WTC11 (cell line): ENCODE measurements at regions not wholly inside any gene's neighbourhood (a gene's known extent, or its start where the extent isn't known, plus 50 kb on each side); places are given as distances from the start of the nearest gene placed in this dataset.

ENCODE experiments used
- ATAC-seq: fragments of 200-7000 bp; cut with Tn5 transposase; 2 replicates; pipeline ENCODE4 v1.10.0; 2021; ENCODE audit warnings: mild to moderate bottlenecking, moderate library complexity
- CTCF ChIA-PET: fragments of 300-600 bp; sonication (Branson Sonifier 250); formaldehyde crosslinking; loops from one replicate; lab custom pipeline; 2021; ENCODE audit warnings: antibody characterized with exemption; lab: Charles Lee
- POLR2A ChIA-PET: fragments of 350-600 bp; sonication (Branson Sonifier 250); formaldehyde crosslinking; loops from one replicate; lab custom pipeline; 2021; ENCODE audit warnings: antibody characterized with exemption; lab: Charles Lee
- DNase-seq: peaks from one replicate; pipeline ENCODE4 v3.0.0; 2021; ENCODE audit warnings: low spot score
- H3K27ac Mint-ChIP-seq: 2 replicates; pipeline ENCODE4 v1.8.0; 2021; ENCODE audit warnings: mixed read lengths
- H3K27me3 Mint-ChIP-seq: 2 replicates; pipeline ENCODE4 v1.8.0; 2021; ENCODE audit warnings: low read depth, mild to moderate bottlenecking, moderate library complexity, mixed read lengths
- H3K36me3 Mint-ChIP-seq: 2 replicates; pipeline ENCODE4 v1.8.0; 2021; ENCODE audit warnings: mixed read lengths
- H3K4me1 Mint-ChIP-seq: 2 replicates; pipeline ENCODE4 v1.8.0; 2022; ENCODE audit warnings: mixed read lengths
- H3K4me3 Mint-ChIP-seq: 2 replicates; pipeline ENCODE4 v1.8.0; 2021; ENCODE audit warnings: mild to moderate bottlenecking, moderate library complexity, mixed read lengths
- H3K9me3 Mint-ChIP-seq: 2 replicates; pipeline ENCODE4 v1.8.0; 2021; ENCODE audit warnings: mixed read lengths
- CBFB ChIP-seq: sonication (generic); formaldehyde crosslinking; IDR thresholded peaks from 2 replicates; pipeline ENCODE4 v1.8.1; 2022; ENCODE audit warnings: mild to moderate bottlenecking, low read depth, missing genetic modification reagents
- GRHL2 ChIP-seq: fragments of 250-450 bp; sonication (Bioruptor Pico); IDR thresholded peaks from 2 replicates; pipeline ENCODE4 v1.8.0; 2022; ENCODE audit warnings: mild to moderate bottlenecking, moderate library complexity; ENCODE audit not compliant: insufficient replicate concordance, severe bottlenecking
- GTF2I ChIP-seq: fragments of 250-450 bp; sonication (Bioruptor Pico); conservative IDR thresholded peaks from 2 replicates; pipeline ENCODE4 v1.4.0; 2021; ENCODE audit warnings: mild to moderate bottlenecking
- SP1 ChIP-seq: sonication (generic); formaldehyde crosslinking; conservative IDR thresholded peaks from 2 replicates; pipeline ENCODE4 v1.8.1; 2022; ENCODE audit warnings: missing genetic modification reagents
- TEAD4 ChIP-seq: sonication (generic); formaldehyde crosslinking; IDR thresholded peaks from 2 replicates; pipeline ENCODE4 v1.8.0; 2022; ENCODE audit warnings: mild to moderate bottlenecking, missing genetic modification reagents
- ZNF232 ChIP-seq: sonication (generic); formaldehyde crosslinking; IDR thresholded peaks from 2 replicates; pipeline ENCODE4 v1.8.0; 2022; ENCODE audit warnings: mild to moderate bottlenecking, missing genetic modification reagents
- ZNF423 ChIP-seq: fragments of 250-450 bp; sonication (Bioruptor Pico); IDR thresholded peaks from 2 replicates; pipeline ENCODE4 v2.1.2; 2022; ENCODE audit warnings: mild to moderate bottlenecking, moderate library complexity
- TF ChIP-seq, protein P1 (sequence below): sonication (generic); formaldehyde crosslinking; conservative IDR thresholded peaks from 2 replicates; pipeline ENCODE4 v1.8.1; 2022; ENCODE audit warnings: mild to moderate bottlenecking, missing genetic modification reagents
- TF ChIP-seq, protein P2 (sequence below): sonication (generic); formaldehyde crosslinking; IDR thresholded peaks from 2 replicates; pipeline ENCODE4 v1.8.0; 2022; ENCODE audit warnings: missing genetic modification reagents
- TF ChIP-seq, protein P3 (sequence below): fragments of 250-450 bp; sonication (Bioruptor Pico); IDR thresholded peaks from 2 replicates; pipeline ENCODE4 v1.9.0; 2021; ENCODE audit warnings: mild to moderate bottlenecking
- TF ChIP-seq, protein P4 (sequence below): sonication (generic); formaldehyde crosslinking; conservative IDR thresholded peaks from 2 replicates; pipeline ENCODE4 v1.8.1; 2023; ENCODE audit warnings: mild to moderate bottlenecking, low read depth, missing genetic modification reagents, moderate library complexity
- TF ChIP-seq, protein P5 (sequence below): fragments of 250-450 bp; sonication (Bioruptor Pico); conservative IDR thresholded peaks from 2 replicates; pipeline ENCODE4 v1.9.0; 2021; ENCODE audit warnings: mild to moderate bottlenecking
- TF ChIP-seq, protein P6 (sequence below): sonication (generic); formaldehyde crosslinking; IDR thresholded peaks from 2 replicates; pipeline ENCODE4 v1.8.1; 2023; ENCODE audit warnings: mild to moderate bottlenecking, missing genetic modification reagents, moderate library complexity
- TF ChIP-seq, protein P7 (sequence below): fragments of 250-450 bp; sonication (Bioruptor Pico); IDR thresholded peaks from 2 replicates; pipeline ENCODE4 v1.9.0; 2021; ENCODE audit warnings: moderate library complexity, mild to moderate bottlenecking, inconsistent platforms, borderline replicate concordance

DNA sequence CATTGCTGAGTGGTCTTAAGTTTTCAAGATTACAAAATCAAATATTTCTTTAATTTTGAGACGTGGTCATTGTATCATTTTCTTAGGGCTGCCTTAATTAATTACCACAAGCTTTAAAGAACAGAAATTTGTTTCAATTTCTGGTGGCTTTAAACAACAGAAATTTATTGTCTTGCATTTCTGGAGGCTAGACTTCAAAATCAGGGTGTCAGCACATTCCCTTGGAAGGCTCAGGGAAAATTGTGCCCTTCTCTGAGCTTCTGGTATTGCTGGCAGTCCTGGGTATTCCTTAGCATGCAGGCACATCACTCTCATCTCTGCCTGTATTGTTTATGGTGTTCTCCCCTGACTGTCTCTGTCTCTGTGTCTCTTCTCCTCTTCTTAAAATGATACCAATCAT, 76.0 kb upstream of the PCSK2 start:
- H3K27me3 Mint-ChIP-seq: peaks cover 4% of the 10 kb centered on the region; the same call in 1 of the 2 replicates
- no peak overlapping the region for H3K27ac Mint-ChIP-seq
- DNase-seq (no peak), ATAC-seq (no peak)
- ChIA-PET POLR2A (no interaction called here), CTCF (interaction anchor here (1.2 kb wide), 1 partner anchor 329 kb away, joined by 3 read pairs; no protein-coding TSS in a partner anchor)
- H3K4me3 Mint-ChIP-seq: no peak overlapping the region
- TF ChIP-seq ZNF232 (CRISPR knock-in tag) (no peak), GTF2I (no peak), GRHL2 (CRISPR knock-in tag) (no peak), SP1 (CRISPR knock-in tag) (no peak), TEAD4 (no peak), ZNF423 (no peak), CBFB (CRISPR knock-in tag) (no peak)
- TF ChIP-seq, protein P1, sequence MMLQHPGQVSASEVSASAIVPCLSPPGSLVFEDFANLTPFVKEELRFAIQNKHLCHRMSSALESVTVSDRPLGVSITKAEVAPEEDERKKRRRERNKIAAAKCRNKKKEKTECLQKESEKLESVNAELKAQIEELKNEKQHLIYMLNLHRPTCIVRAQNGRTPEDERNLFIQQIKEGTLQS (CRISPR knock-in tag): no peak
- TF ChIP-seq, protein P2, sequence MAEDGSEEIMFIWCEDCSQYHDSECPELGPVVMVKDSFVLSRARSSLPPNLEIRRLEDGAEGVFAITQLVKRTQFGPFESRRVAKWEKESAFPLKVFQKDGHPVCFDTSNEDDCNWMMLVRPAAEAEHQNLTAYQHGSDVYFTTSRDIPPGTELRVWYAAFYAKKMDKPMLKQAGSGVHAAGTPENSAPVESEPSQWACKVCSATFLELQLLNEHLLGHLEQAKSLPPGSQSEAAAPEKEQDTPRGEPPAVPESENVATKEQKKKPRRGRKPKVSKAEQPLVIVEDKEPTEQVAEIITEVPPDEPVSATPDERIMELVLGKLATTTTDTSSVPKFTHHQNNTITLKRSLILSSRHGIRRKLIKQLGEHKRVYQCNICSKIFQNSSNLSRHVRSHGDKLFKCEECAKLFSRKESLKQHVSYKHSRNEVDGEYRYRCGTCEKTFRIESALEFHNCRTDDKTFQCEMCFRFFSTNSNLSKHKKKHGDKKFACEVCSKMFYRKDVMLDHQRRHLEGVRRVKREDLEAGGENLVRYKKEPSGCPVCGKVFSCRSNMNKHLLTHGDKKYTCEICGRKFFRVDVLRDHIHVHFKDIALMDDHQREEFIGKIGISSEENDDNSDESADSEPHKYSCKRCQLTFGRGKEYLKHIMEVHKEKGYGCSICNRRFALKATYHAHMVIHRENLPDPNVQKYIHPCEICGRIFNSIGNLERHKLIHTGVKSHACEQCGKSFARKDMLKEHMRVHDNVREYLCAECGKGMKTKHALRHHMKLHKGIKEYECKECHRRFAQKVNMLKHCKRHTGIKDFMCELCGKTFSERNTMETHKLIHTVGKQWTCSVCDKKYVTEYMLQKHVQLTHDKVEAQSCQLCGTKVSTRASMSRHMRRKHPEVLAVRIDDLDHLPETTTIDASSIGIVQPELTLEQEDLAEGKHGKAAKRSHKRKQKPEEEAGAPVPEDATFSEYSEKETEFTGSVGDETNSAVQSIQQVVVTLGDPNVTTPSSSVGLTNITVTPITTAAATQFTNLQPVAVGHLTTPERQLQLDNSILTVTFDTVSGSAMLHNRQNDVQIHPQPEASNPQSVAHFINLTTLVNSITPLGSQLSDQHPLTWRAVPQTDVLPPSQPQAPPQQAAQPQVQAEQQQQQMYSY (CRISPR knock-in tag): no peak
- TF ChIP-seq, protein P3, sequence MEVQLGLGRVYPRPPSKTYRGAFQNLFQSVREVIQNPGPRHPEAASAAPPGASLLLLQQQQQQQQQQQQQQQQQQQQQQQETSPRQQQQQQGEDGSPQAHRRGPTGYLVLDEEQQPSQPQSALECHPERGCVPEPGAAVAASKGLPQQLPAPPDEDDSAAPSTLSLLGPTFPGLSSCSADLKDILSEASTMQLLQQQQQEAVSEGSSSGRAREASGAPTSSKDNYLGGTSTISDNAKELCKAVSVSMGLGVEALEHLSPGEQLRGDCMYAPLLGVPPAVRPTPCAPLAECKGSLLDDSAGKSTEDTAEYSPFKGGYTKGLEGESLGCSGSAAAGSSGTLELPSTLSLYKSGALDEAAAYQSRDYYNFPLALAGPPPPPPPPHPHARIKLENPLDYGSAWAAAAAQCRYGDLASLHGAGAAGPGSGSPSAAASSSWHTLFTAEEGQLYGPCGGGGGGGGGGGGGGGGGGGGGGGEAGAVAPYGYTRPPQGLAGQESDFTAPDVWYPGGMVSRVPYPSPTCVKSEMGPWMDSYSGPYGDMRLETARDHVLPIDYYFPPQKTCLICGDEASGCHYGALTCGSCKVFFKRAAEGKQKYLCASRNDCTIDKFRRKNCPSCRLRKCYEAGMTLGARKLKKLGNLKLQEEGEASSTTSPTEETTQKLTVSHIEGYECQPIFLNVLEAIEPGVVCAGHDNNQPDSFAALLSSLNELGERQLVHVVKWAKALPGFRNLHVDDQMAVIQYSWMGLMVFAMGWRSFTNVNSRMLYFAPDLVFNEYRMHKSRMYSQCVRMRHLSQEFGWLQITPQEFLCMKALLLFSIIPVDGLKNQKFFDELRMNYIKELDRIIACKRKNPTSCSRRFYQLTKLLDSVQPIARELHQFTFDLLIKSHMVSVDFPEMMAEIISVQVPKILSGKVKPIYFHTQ (CRISPR knock-in tag): no peak
- TF ChIP-seq, protein P4, sequence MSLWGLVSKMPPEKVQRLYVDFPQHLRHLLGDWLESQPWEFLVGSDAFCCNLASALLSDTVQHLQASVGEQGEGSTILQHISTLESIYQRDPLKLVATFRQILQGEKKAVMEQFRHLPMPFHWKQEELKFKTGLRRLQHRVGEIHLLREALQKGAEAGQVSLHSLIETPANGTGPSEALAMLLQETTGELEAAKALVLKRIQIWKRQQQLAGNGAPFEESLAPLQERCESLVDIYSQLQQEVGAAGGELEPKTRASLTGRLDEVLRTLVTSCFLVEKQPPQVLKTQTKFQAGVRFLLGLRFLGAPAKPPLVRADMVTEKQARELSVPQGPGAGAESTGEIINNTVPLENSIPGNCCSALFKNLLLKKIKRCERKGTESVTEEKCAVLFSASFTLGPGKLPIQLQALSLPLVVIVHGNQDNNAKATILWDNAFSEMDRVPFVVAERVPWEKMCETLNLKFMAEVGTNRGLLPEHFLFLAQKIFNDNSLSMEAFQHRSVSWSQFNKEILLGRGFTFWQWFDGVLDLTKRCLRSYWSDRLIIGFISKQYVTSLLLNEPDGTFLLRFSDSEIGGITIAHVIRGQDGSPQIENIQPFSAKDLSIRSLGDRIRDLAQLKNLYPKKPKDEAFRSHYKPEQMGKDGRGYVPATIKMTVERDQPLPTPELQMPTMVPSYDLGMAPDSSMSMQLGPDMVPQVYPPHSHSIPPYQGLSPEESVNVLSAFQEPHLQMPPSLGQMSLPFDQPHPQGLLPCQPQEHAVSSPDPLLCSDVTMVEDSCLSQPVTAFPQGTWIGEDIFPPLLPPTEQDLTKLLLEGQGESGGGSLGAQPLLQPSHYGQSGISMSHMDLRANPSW (CRISPR knock-in tag): no peak
- TF ChIP-seq, protein P5, sequence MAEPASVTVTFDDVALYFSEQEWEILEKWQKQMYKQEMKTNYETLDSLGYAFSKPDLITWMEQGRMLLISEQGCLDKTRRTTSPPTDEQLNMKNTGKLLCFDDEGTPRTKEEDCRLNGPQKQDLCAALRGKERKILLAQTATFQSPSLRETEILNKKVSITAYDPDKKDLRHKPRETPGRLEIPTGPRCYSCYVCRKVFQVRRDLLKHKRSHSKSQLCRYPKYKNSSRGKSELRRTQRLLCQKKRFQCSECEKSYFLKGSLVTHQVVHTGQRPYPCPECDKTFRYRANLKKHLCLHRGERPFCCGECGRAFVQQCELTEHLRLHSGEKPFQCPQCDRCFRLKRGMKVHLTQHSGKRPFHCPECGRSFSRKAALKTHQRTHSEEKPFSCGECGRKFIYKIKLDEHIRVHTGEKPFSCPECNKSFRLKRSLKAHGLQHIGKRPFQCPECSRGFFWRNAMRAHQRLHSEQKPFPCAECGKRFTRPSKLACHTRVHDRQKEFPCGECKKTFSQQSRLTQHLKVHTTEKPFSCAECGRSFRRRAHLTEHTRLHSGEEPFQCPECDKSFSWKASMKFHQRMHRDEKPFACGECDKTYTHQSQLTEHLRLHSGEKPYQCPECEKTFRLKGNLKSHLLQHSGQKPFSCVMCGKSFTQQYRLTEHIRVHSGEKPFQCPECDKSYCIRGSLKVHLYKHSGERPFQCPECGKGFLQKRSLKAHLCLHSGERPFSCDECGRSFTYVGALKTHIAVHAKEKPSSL (CRISPR knock-in tag): no peak
- TF ChIP-seq, protein P6, sequence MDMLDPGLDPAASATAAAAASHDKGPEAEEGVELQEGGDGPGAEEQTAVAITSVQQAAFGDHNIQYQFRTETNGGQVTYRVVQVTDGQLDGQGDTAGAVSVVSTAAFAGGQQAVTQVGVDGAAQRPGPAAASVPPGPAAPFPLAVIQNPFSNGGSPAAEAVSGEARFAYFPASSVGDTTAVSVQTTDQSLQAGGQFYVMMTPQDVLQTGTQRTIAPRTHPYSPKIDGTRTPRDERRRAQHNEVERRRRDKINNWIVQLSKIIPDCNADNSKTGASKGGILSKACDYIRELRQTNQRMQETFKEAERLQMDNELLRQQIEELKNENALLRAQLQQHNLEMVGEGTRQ (CRISPR knock-in tag): no peak
- TF ChIP-seq, protein P7, sequence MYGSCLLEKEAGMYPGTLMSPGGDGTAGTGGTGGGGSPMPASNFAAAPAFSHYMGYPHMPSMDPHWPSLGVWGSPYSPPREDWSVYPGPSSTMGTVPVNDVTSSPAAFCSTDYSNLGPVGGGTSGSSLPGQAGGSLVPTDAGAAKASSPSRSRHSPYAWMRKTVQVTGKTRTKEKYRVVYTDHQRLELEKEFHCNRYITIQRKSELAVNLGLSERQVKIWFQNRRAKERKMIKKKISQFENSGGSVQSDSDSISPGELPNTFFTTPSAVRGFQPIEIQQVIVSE: no peak
- no peaks in the 10 kb centered on the region for H3K4me1 Mint-ChIP-seq
- H3K9me3 Mint-ChIP-seq: peaks cover 5% of the 10 kb centered on the region; the same call in 1 of the 2 replicates
- H3K36me3 Mint-ChIP-seq: no peaks in the 10 kb centered on the region
